ENCODE measurements at regions not wholly inside any gene's neighbourhood (a gene's known extent, or its start where the extent isn't known, plus 50 kb on each side); places are given as distances from the start of the nearest gene placed in this dataset.

DNA sequence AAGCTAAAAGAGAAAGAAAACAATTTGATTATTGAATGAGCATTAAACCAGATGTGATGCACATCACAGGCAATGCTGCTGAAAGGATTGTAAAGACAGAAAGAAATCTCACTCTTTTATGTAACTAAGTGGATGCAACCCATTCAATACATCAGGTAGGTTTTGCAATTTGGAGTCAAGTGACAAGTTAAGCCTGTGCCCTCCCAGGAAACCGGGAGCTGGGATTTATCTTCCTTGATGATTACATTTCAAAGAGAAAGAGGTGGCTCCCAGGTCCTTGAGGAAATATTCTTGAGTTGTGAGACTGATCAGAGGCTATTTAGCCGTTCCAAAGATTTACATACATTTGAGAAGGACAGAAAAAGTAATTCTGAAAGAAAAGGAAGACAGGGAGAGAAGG lies 219.0 kb upstream of the PROK2 start:
- no peak overlapping the region for H3K4me3 Mint-ChIP-seq
- WGBS (ENCODE audit: insufficient coverage): no CpG with 5 or more reads among the region's 2 CpGs

DNA sequence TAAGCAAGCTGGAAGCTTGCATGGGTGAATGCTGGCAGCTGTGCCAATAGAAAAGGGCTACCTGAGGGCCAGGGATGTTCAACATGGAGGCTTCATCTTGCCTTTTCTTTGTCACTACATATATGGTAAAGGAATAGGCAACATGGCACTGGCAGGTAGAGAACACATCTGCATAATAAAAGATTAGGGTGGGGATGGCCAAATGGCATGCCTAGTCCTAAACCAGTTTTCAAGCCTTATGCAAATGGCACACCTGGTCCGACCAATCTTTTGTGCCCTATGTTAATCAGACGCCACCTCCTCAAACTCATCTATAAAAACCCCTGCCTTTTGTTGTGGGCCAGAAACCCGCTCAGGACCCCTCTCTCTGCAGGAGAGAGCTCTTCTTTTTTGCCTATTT lies 216.8 kb upstream of the PROK2 start:
- intact Hi-C loops (cut with micrococcal nuclease): no loop called here
- no peaks in the 10 kb centered on the region for H3K9me3 ChIP-seq (replicated peaks in 1 of 2; ENCODE audit: control insufficient read depth in 1 of 2, insufficient read depth in 1 of 2, low read length in 2 of 2)
- no peak overlapping the region for H3K4me3 Mint-ChIP-seq

More for the DNA sequence above, 219.0 kb upstream of the PROK2 start:
- H3K36me3 Mint-ChIP-seq: no peaks in the 10 kb centered on the region
- no peak overlapping the region for H3K4me2 ChIP-seq (replicated peaks; ENCODE audit: extremely low read depth, low read length, poor library complexity, severe bottlenecking)
- peaks cover 11% of the 10 kb centered on the region for H3K4me1 Mint-ChIP-seq
- peaks cover 0 to 3% (median 0%) of the 10 kb centered on the region in 7 donors for H3K9me3 Mint-ChIP-seq
- H3K4me3 ChIP-seq (replicated peaks in 1 of 3; ENCODE audit: low read depth in 2 of 3, low read length in 3 of 3): no peak overlapping the region
- DNase-seq: no peak
- peaks cover 0 to 2% (median 0%) of the 10 kb centered on the region in 3 donors for H3K27me3 Mint-ChIP-seq (ENCODE audit: low read depth in 3 of 3)
- intact Hi-C loops (cut with micrococcal nuclease): no loop called here
- H4K20me1 ChIP-seq (ENCODE audit: insufficient read depth, low read length): no peaks in the 10 kb centered on the region
- H3K9me3 ChIP-seq (replicated peaks in 1 of 2; ENCODE audit: control insufficient read depth in 1 of 2, insufficient read depth in 1 of 2, low read length in 2 of 2): no peaks in the 10 kb centered on the region
- no peak overlapping the region for H2AFZ ChIP-seq (ENCODE audit: insufficient read depth, low read depth, low read length, poor library complexity, severe bottlenecking)
- TF ChIP-seq, protein P1, sequence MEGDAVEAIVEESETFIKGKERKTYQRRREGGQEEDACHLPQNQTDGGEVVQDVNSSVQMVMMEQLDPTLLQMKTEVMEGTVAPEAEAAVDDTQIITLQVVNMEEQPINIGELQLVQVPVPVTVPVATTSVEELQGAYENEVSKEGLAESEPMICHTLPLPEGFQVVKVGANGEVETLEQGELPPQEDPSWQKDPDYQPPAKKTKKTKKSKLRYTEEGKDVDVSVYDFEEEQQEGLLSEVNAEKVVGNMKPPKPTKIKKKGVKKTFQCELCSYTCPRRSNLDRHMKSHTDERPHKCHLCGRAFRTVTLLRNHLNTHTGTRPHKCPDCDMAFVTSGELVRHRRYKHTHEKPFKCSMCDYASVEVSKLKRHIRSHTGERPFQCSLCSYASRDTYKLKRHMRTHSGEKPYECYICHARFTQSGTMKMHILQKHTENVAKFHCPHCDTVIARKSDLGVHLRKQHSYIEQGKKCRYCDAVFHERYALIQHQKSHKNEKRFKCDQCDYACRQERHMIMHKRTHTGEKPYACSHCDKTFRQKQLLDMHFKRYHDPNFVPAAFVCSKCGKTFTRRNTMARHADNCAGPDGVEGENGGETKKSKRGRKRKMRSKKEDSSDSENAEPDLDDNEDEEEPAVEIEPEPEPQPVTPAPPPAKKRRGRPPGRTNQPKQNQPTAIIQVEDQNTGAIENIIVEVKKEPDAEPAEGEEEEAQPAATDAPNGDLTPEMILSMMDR (IDR thresholded peaks at IDR 0.05): no peak
- no peaks in the 10 kb centered on the region for H3K79me2 ChIP-seq (ENCODE audit: insufficient read depth, low read length)
- peaks cover 9 to 11% of the 10 kb centered on the region in 2 donors for H3K4me1 ChIP-seq (ENCODE audit: control insufficient read depth in 1 of 2, insufficient read depth in 2 of 2, low read length in 2 of 2)
- no peaks in the 10 kb centered on the region for H3K36me3 ChIP-seq (replicated peaks in 1 of 2; ENCODE audit: control insufficient read depth in 1 of 2, insufficient read depth in 2 of 2, low read length in 2 of 2)
- no peak overlapping the region for H3K27ac ChIP-seq (ENCODE audit: low read depth in 1 of 2, low read length in 2 of 2)
- H3K27me3 ChIP-seq (ENCODE audit: control insufficient read depth in 2 of 2, insufficient read depth in 2 of 2, low read length in 2 of 2): no peaks in the 10 kb centered on the region
- no peak overlapping the region for H3K27ac Mint-ChIP-seq
- H3K9ac ChIP-seq (ENCODE audit: insufficient read depth, low read length, poor library complexity, severe bottlenecking): no peak overlapping the region

More for the DNA sequence above, 216.8 kb upstream of the PROK2 start:
- Mint-ChIP-seq H3K27me3 (ENCODE audit: low read depth in 3 of 3) (peaks cover 1 to 3% (median 1%) of the 10 kb centered on the region in 3 donors), H3K36me3 (no peaks in the 10 kb centered on the region), H3K4me1 (no peaks in the 10 kb centered on the region), H3K9me3 (peaks cover 0 to 3% (median 0%) of the 10 kb centered on the region in 7 donors), H3K27ac (no peak overlapping the region)
- TF ChIP-seq, protein P1 (IDR thresholded peaks at IDR 0.05): no peak
- Histone ChIP-seq H4K20me1 (ENCODE audit: insufficient read depth, low read length) (no peaks in the 10 kb centered on the region), H3K4me1 (ENCODE audit: control insufficient read depth in 1 of 2, insufficient read depth in 2 of 2, low read length in 2 of 2) (no peaks in the 10 kb centered on the region), H3K4me2 (replicated peaks; ENCODE audit: extremely low read depth, low read length, poor library complexity, severe bottlenecking) (no peak overlapping the region), H3K36me3 (replicated peaks in 1 of 2; ENCODE audit: control insufficient read depth in 1 of 2, insufficient read depth in 2 of 2, low read length in 2 of 2) (no peaks in the 10 kb centered on the region), H3K9ac (ENCODE audit: insufficient read depth, low read length, poor library complexity, severe bottlenecking) (no peak overlapping the region), H3K27me3 (ENCODE audit: control insufficient read depth in 2 of 2, insufficient read depth in 2 of 2, low read length in 2 of 2) (no peaks in the 10 kb centered on the region), H2AFZ (ENCODE audit: insufficient read depth, low read depth, low read length, poor library complexity, severe bottlenecking) (no peak overlapping the region), H3K79me2 (ENCODE audit: insufficient read depth, low read length) (no peaks in the 10 kb centered on the region), H3K4me3 (replicated peaks in 1 of 3; ENCODE audit: low read depth in 2 of 3, low read length in 3 of 3) (no peak overlapping the region), H3K27ac (ENCODE audit: low read depth in 1 of 2, low read length in 2 of 2) (no peak overlapping the region)
- WGBS (ENCODE audit: insufficient coverage): 100% methylated on average over 2 of the region's 3 CpGs
- no peak for DNase-seq
